ENCODE measurements at regions not wholly inside any gene's neighbourhood (a gene's known extent, or its start where the extent isn't known, plus 50 kb on each side); places are given as distances from the start of the nearest gene placed in this dataset.

DNA sequence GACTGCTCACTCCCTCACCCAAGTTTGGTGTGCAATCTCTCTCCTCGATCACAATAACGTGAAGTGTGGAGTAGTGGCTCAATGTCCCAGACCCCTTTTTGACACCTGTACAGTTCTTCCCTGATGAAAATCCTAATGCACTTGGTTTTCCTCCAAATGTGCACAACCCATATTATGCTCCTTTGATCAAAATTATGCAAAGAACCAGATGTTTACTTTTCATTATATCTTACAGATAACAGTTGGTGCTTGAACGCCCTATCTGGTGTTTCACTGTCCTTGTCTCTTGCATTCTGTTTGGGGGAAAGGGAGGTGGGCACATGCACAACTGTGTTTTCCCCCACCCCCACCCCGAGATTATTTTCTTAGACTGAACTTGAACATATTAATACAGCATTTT is 85.0 kb upstream of the CREB1 start:
- TF ChIP-seq, protein P1, sequence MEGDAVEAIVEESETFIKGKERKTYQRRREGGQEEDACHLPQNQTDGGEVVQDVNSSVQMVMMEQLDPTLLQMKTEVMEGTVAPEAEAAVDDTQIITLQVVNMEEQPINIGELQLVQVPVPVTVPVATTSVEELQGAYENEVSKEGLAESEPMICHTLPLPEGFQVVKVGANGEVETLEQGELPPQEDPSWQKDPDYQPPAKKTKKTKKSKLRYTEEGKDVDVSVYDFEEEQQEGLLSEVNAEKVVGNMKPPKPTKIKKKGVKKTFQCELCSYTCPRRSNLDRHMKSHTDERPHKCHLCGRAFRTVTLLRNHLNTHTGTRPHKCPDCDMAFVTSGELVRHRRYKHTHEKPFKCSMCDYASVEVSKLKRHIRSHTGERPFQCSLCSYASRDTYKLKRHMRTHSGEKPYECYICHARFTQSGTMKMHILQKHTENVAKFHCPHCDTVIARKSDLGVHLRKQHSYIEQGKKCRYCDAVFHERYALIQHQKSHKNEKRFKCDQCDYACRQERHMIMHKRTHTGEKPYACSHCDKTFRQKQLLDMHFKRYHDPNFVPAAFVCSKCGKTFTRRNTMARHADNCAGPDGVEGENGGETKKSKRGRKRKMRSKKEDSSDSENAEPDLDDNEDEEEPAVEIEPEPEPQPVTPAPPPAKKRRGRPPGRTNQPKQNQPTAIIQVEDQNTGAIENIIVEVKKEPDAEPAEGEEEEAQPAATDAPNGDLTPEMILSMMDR (conservative IDR thresholded peaks at IDR 0.05): no peak
- no peak for TF ChIP-seq EZH2 (IDR thresholded peaks at IDR 0.05; ENCODE audit: low read depth)

All from PC-9 (cell line).